ENCODE measurements at regions not wholly inside any gene's neighbourhood (a gene's known extent, or its start where the extent isn't known, plus 50 kb on each side); places are given as distances from the start of the nearest gene placed in this dataset.
A peak's percentile ranks its signal among the peaks of the same experiment; 100 is the strongest.

DNA sequence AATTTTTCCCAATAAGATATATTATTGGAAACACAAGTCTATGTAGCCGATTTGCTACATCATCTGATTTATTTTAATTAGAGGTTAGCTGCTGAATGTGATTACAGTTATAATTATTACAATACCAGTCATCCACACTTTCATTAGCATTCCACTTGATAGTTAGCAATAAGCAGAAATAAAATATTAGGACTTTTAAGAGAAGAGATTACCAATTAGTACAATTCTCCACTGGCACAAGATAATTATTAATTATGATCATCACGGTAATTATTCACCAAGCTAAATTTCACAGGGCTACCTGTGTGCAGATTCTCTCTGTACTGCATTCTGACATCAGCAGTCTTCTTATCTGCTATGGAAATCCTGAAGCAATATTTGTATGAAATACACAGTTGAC lies 474.7 kb downstream of the TLE4 start:
- in situ Hi-C loops (cut with MboI; ENCODE audit: low sequenced_read_pairs in 4 of 4), result no loop called here
- DNase-seq (no peak), ATAC-seq (no peak)
- intact Hi-C loops (cut with DNase I; ENCODE audit: low total_unique reads), result no loop called here
- H3K36me3 ChIP-seq, result no peaks in the 10 kb centered on the region
- H3K4me1 ChIP-seq, result no peaks in the 10 kb centered on the region
- H3K9me3 ChIP-seq, result no peaks in the 10 kb centered on the region
- no peak overlapping the region for H3K4me3 ChIP-seq
- no peak for TF ChIP-seq POLR2A (IDR thresholded peaks at IDR 0.05)
- TF ChIP-seq, protein P1, sequence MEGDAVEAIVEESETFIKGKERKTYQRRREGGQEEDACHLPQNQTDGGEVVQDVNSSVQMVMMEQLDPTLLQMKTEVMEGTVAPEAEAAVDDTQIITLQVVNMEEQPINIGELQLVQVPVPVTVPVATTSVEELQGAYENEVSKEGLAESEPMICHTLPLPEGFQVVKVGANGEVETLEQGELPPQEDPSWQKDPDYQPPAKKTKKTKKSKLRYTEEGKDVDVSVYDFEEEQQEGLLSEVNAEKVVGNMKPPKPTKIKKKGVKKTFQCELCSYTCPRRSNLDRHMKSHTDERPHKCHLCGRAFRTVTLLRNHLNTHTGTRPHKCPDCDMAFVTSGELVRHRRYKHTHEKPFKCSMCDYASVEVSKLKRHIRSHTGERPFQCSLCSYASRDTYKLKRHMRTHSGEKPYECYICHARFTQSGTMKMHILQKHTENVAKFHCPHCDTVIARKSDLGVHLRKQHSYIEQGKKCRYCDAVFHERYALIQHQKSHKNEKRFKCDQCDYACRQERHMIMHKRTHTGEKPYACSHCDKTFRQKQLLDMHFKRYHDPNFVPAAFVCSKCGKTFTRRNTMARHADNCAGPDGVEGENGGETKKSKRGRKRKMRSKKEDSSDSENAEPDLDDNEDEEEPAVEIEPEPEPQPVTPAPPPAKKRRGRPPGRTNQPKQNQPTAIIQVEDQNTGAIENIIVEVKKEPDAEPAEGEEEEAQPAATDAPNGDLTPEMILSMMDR (IDR thresholded peaks at IDR 0.05 in 4 of 5, conservative IDR thresholded peaks at IDR 0.05 in 1 of 5), result no peak
- no peak overlapping the region for H3K27ac ChIP-seq
- no peaks in the 10 kb centered on the region for H3K27me3 ChIP-seq

- Histone ChIP-seq H3K4me1 (peaks cover 7 to 9% of the 10 kb centered on the region in 2 donors), H3K36me3 (no peaks in the 10 kb centered on the region), H3K4me3 (no peak overlapping the region), H3K9me3 (no peaks in the 10 kb centered on the region), H3K27ac (no peak overlapping the region), H3K27me3 (no peaks in the 10 kb centered on the region)
- in situ Hi-C loops (cut with MboI; ENCODE audit: low sequenced_read_pairs in 4 of 4), result no loop called here
- intact Hi-C loops (cut with DNase I; ENCODE audit: low total_unique reads), result no loop called here
- no peak for TF ChIP-seq POLR2A (IDR thresholded peaks at IDR 0.05)
- TF ChIP-seq, protein P1 (IDR thresholded peaks at IDR 0.05 in 4 of 5, conservative IDR thresholded peaks at IDR 0.05 in 1 of 5), result no peak
- ATAC-seq (no peak), DNase-seq (no peak)
Measured at GRCh38 chr9:80041821-80042220, 470.1 kb downstream of the TLE4 start.

DNA sequence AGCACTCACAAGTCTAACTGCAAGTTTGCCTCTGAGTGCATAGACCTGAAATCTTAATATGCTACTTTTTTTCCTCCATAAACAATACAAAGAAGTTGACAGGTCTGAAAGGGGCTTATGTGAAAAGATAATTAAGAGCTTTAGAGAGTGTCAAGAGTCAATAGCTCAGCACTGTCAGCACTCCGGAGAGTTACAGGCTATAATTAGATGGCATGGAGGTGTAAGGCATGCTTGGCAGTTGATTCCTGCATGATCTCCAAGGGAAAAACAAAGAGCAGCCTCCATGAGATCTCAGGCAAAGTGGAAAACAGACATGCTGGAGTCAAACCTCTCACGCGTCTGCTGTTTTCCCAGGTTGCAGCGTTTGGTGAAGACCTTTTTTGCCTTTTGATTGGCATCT lies 468.7 kb downstream of the TLE4 start:
- DNase-seq (no peak), ATAC-seq (peak in 1 of 2 donors; percentile 73)
- no peak overlapping the region for H3K27ac ChIP-seq
- peaks cover 7 to 9% of the 10 kb centered on the region in 2 donors for H3K4me1 ChIP-seq
- no peaks in the 10 kb centered on the region for H3K27me3 ChIP-seq
- in situ Hi-C loops (cut with MboI; ENCODE audit: low sequenced_read_pairs in 4 of 4), result no loop called here
- no peak for TF ChIP-seq POLR2A (IDR thresholded peaks at IDR 0.05)
- TF ChIP-seq, protein P1 (IDR thresholded peaks at IDR 0.05 in 4 of 5, conservative IDR thresholded peaks at IDR 0.05 in 1 of 5), result no peak
- no peaks in the 10 kb centered on the region for H3K36me3 ChIP-seq
- H3K9me3 ChIP-seq, result no peaks in the 10 kb centered on the region
- intact Hi-C loops (cut with DNase I; ENCODE audit: low total_unique reads), result no loop called here
- no peak overlapping the region for H3K4me3 ChIP-seq

DNA sequence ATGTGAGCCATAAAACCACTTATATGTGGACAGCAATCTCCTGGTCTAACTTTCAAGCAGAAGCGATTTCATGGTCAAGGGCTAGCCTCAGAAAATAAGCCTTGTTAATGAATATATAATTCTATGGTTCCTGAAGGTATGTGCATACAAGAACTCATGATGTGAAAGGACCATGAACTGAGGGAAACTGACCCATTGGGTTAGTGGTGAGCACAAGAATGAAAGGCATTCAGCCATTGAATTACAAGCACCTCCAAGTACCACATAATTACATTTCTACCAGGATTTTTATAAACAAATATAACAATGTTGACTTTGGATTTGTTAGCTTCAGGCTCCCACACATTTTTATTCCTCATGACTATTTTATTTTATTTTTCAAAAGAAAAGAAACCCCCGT lies 459.0 kb downstream of the TLE4 start:
- no peaks in the 10 kb centered on the region for H3K36me3 ChIP-seq
- DNase-seq, result no peak
- H3K4me1 ChIP-seq, result no peaks in the 10 kb centered on the region
- no peak for TF ChIP-seq POLR2A (IDR thresholded peaks at IDR 0.05)
- TF ChIP-seq, protein P1 (IDR thresholded peaks at IDR 0.05 in 4 of 5, conservative IDR thresholded peaks at IDR 0.05 in 1 of 5), result no peak
- intact Hi-C loops (cut with DNase I; ENCODE audit: low total_unique reads), result no loop called here
- no peak for ATAC-seq
- in situ Hi-C loops (cut with MboI; ENCODE audit: low sequenced_read_pairs in 4 of 4), result no loop called here
- no peak overlapping the region for H3K4me3 ChIP-seq
- H3K9me3 ChIP-seq, result no peaks in the 10 kb centered on the region
- H3K27me3 ChIP-seq, result no peaks in the 10 kb centered on the region
- no peak overlapping the region for H3K27ac ChIP-seq

DNA sequence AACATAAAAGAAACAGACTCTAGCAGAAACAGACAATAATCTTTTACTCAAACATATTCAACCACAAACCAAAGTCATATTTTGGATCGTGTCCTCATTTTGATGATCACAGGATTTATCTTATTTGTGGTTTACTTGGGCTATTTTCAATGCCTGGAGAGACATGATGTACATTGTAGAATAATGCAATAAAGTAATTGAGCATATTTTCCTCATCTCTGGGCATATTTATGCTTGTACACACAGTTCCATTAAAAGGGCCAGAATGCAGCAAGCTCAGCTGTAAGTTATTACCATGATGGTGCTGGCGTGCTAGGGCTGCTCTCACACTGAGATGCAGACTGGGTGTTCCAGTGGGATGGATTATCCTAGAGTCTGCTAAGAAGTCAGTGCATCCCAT lies 456.7 kb downstream of the TLE4 start:
- Histone ChIP-seq H3K4me3 (no peak overlapping the region), H3K4me1 (no peaks in the 10 kb centered on the region), H3K27me3 (no peaks in the 10 kb centered on the region), H3K27ac (no peak overlapping the region), H3K9me3 (no peaks in the 10 kb centered on the region), H3K36me3 (no peaks in the 10 kb centered on the region)
- no peak for DNase-seq
- ATAC-seq, result no peak
- TF ChIP-seq, protein P1 (IDR thresholded peaks at IDR 0.05 in 4 of 5, conservative IDR thresholded peaks at IDR 0.05 in 1 of 5), result no peak
- TF ChIP-seq POLR2A (IDR thresholded peaks at IDR 0.05), result no peak
- intact Hi-C loops (cut with DNase I; ENCODE audit: low total_unique reads) (no loop called here), in situ Hi-C loops (cut with MboI; ENCODE audit: low sequenced_read_pairs in 4 of 4) (no loop called here)
